Keratinocyte (primary cell): ENCODE measurements at regions not wholly inside any gene's neighbourhood (a gene's known extent, or its start where the extent isn't known, plus 50 kb on each side); places are given as distances from the start of the nearest gene placed in this dataset.

Experiments used
- EZH2 ChIP-seq: IDR thresholded peaks from one replicate; pipeline ENCODE4 v1.6.1; 2012; ENCODE audit warnings: inconsistent platforms, mild to moderate bottlenecking, low read length, moderate library complexity
- TF ChIP-seq, protein P1 (sequence below), 3 experiments: IDR thresholded peaks in 1 of 3; conservative IDR thresholded peaks in 1 of 3; optimal IDR thresholded peaks in 1 of 3; 2 replicates in 2 of 3; 3 replicates in 1 of 3; pipeline versions ENCODE3 to v1.5.1; 2011; ENCODE audit warnings: low read length in 3 of 3, mild to moderate bottlenecking in 3 of 3, moderate library complexity in 2 of 3, control low read depth in 1 of 3, inconsistent platforms in 1 of 3; ENCODE audit not compliant: insufficient read depth in 2 of 3; ENCODE audit errors: extremely low read depth in 1 of 3

DNA sequence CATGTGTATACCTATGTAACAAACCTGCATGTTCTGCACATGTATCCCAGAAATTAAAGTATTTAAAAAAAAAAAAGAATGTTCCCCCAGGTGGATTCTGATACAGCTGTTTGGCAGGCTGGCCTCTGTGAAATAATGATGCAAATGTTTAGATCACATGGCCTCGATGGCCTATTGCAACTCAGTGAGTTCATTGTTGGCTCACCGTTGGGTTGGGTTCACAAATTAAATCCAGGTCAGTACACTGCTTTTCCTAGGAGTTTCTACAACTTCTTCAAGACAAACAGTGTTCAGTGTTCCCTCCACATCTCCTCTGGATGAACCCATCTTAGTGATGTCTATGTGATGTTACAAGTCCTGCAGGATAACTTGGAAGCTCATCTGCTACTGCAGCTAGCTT lies 58.3 kb upstream of the STXBP6 start:
- TF ChIP-seq EZH2: no peak
- TF ChIP-seq, protein P1, sequence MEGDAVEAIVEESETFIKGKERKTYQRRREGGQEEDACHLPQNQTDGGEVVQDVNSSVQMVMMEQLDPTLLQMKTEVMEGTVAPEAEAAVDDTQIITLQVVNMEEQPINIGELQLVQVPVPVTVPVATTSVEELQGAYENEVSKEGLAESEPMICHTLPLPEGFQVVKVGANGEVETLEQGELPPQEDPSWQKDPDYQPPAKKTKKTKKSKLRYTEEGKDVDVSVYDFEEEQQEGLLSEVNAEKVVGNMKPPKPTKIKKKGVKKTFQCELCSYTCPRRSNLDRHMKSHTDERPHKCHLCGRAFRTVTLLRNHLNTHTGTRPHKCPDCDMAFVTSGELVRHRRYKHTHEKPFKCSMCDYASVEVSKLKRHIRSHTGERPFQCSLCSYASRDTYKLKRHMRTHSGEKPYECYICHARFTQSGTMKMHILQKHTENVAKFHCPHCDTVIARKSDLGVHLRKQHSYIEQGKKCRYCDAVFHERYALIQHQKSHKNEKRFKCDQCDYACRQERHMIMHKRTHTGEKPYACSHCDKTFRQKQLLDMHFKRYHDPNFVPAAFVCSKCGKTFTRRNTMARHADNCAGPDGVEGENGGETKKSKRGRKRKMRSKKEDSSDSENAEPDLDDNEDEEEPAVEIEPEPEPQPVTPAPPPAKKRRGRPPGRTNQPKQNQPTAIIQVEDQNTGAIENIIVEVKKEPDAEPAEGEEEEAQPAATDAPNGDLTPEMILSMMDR (optimal IDR thresholded peaks at IDR 0.05 in 1 of 3, IDR thresholded peaks at IDR 0.05 in 1 of 3, conservative IDR thresholded peaks at IDR 0.05 in 1 of 3; ENCODE audit: extremely low read depth in 1 of 3, insufficient read depth in 2 of 3, low read length in 3 of 3): no peak
